ENCODE measurements at regions not wholly inside any gene's neighbourhood (a gene's known extent, or its start where the extent isn't known, plus 50 kb on each side); places are given as distances from the start of the nearest gene placed in this dataset.

GRCh38 chr1:209326076-209326475, 257.4 kb upstream of the CAMK1G start:
- no peak overlapping the region for H2AK5ac ChIP-seq (ENCODE audit: low read length)
- WGBS (ENCODE audit: extremely low coverage, insufficient coverage, low lambda C conversion rate) = no CpG with 5 or more reads among the region's 2 CpGs
- H3K23ac ChIP-seq (ENCODE audit: low read length) = no peak overlapping the region
- H2BK120ac ChIP-seq (ENCODE audit: low read depth, low read length) = no peak overlapping the region
- H4K8ac ChIP-seq (ENCODE audit: low read depth, low read length) = no peak overlapping the region
- H4K5ac ChIP-seq (ENCODE audit: low read length) = no peak overlapping the region
- no peak overlapping the region for H3K4me2 ChIP-seq (ENCODE audit: low read length)
- no peaks in the 10 kb centered on the region for H3K4me1 ChIP-seq (ENCODE audit: control insufficient read depth, low read depth, low read length)
- DNase-seq = no peak
- no peak overlapping the region for H2BK15ac ChIP-seq (replicated peaks; ENCODE audit: low read depth)
- H3K79me1 ChIP-seq (ENCODE audit: low read length) = no peaks in the 10 kb centered on the region
- no peak overlapping the region for H3K4ac ChIP-seq (ENCODE audit: low read depth, low read length)
- H3K9ac ChIP-seq (ENCODE audit: low read length) = no peak overlapping the region
- no peaks in the 10 kb centered on the region for H3K36me3 ChIP-seq (ENCODE audit: control insufficient read depth, insufficient read depth, low read length)
- no peak overlapping the region for H2BK5ac ChIP-seq (ENCODE audit: low read length)
- no peak overlapping the region for H3K4me3 ChIP-seq (ENCODE audit: low read length)
- no peak overlapping the region for H3K27ac ChIP-seq (ENCODE audit: low read depth, low read length)
- no peaks in the 10 kb centered on the region for H3K27me3 ChIP-seq (ENCODE audit: insufficient read depth, low read length, poor library complexity)
- H3K18ac ChIP-seq (ENCODE audit: low read length) = no peak overlapping the region
- no peaks in the 10 kb centered on the region for H3K79me2 ChIP-seq (ENCODE audit: control insufficient read depth, insufficient read depth, low read length)
- H3K56ac ChIP-seq (ENCODE audit: low read length) = no peak overlapping the region

DNA sequence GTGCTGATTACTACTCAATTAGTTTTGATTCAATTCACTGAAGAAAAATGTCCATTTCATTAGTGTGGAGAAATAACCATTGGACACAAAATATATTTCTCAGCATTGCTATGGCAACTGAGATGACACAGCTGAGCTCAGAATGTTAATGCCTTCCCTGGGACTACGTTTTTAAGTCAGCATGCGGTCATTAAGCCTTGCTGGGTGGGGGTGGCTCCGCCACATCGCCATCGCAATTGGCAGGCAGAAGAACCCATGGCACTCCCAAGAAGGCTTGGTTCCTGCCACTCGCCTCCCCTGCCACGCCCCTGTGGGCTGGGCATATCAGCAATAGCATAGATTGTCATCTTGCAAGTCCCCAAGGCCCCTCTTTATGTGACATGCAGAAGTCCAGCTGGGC, 256.7 kb upstream of the CAMK1G start:
- H3K4me1 ChIP-seq (ENCODE audit: control insufficient read depth, low read depth, low read length) = no peaks in the 10 kb centered on the region
- no peaks in the 10 kb centered on the region for H3K36me3 ChIP-seq (ENCODE audit: control insufficient read depth, insufficient read depth, low read length)
- H2BK5ac ChIP-seq (ENCODE audit: low read length) = no peak overlapping the region
- no peak overlapping the region for H4K5ac ChIP-seq (ENCODE audit: low read length)
- no peak overlapping the region for H3K27ac ChIP-seq (ENCODE audit: low read depth, low read length)
- no peak overlapping the region for H3K18ac ChIP-seq (ENCODE audit: low read length)
- no peak overlapping the region for H3K23ac ChIP-seq (ENCODE audit: low read length)
- H4K8ac ChIP-seq (ENCODE audit: low read depth, low read length) = no peak overlapping the region
- H3K79me2 ChIP-seq (ENCODE audit: control insufficient read depth, insufficient read depth, low read length) = no peaks in the 10 kb centered on the region
- H3K27me3 ChIP-seq (ENCODE audit: insufficient read depth, low read length, poor library complexity) = no peaks in the 10 kb centered on the region
- H3K79me1 ChIP-seq (ENCODE audit: low read length) = no peaks in the 10 kb centered on the region
- no peak overlapping the region for H3K56ac ChIP-seq (ENCODE audit: low read length)
- H3K4me3 ChIP-seq (ENCODE audit: low read length) = no peak overlapping the region
- H2BK120ac ChIP-seq (ENCODE audit: low read depth, low read length) = no peak overlapping the region
- no peak overlapping the region for H3K4me2 ChIP-seq (ENCODE audit: low read length)
- no CpG with 5 or more reads among the region's 7 CpGs for WGBS (ENCODE audit: extremely low coverage, insufficient coverage, low lambda C conversion rate)
- H3K9ac ChIP-seq (ENCODE audit: low read length) = no peak overlapping the region
- no peak overlapping the region for H3K4ac ChIP-seq (ENCODE audit: low read depth, low read length)
- DNase-seq = peak; percentile 19
- H2AK5ac ChIP-seq (ENCODE audit: low read length) = no peak overlapping the region
- H2BK15ac ChIP-seq (replicated peaks; ENCODE audit: low read depth) = no peak overlapping the region

DNA sequence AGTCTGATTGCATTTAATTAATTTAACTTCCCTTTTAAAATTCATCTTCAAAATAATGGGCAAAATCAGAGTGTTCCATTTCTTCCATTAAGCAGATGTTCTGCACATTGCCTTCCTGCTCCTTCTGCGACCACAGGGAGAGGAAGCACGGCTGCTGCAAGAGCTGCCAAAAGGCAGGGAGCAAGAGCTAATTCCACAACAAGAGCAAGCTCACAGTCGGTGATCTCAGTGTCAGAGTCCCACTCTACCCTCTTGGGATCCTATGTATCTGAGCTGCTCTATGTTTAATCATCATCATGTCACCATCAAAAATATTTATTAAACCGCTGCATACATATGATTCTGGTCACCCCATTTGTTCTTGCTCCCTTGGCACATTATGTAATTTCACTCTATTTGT, 255.3 kb upstream of the CAMK1G start:
- H3K27ac ChIP-seq (ENCODE audit: low read depth, low read length) = no peak overlapping the region
- no peaks in the 10 kb centered on the region for H3K79me1 ChIP-seq (ENCODE audit: low read length)
- no peak overlapping the region for H4K5ac ChIP-seq (ENCODE audit: low read length)
- H2BK5ac ChIP-seq (ENCODE audit: low read length) = no peak overlapping the region
- no peak overlapping the region for H2AK5ac ChIP-seq (ENCODE audit: low read length)
- H3K23ac ChIP-seq (ENCODE audit: low read length) = no peak overlapping the region
- H3K9ac ChIP-seq (ENCODE audit: low read length) = no peak overlapping the region
- no peak overlapping the region for H3K18ac ChIP-seq (ENCODE audit: low read length)
- no peak overlapping the region for H3K4ac ChIP-seq (ENCODE audit: low read depth, low read length)
- H3K36me3 ChIP-seq (ENCODE audit: control insufficient read depth, insufficient read depth, low read length) = no peaks in the 10 kb centered on the region
- H2BK15ac ChIP-seq (replicated peaks; ENCODE audit: low read depth) = no peak overlapping the region
- H3K79me2 ChIP-seq (ENCODE audit: control insufficient read depth, insufficient read depth, low read length) = no peaks in the 10 kb centered on the region
- no peak overlapping the region for H4K8ac ChIP-seq (ENCODE audit: low read depth, low read length)
- H3K56ac ChIP-seq (ENCODE audit: low read length) = peak overlapping the region; percentile 37
- no peak for DNase-seq
- WGBS (ENCODE audit: extremely low coverage, insufficient coverage, low lambda C conversion rate) = no CpG with 5 or more reads among the region's 4 CpGs
- no peak overlapping the region for H3K4me3 ChIP-seq (ENCODE audit: low read length)
- H2BK120ac ChIP-seq (ENCODE audit: low read depth, low read length) = no peak overlapping the region
- H3K4me1 ChIP-seq (ENCODE audit: control insufficient read depth, low read depth, low read length) = no peaks in the 10 kb centered on the region
- no peaks in the 10 kb centered on the region for H3K27me3 ChIP-seq (ENCODE audit: insufficient read depth, low read length, poor library complexity)
- no peak overlapping the region for H3K4me2 ChIP-seq (ENCODE audit: low read length)

DNA sequence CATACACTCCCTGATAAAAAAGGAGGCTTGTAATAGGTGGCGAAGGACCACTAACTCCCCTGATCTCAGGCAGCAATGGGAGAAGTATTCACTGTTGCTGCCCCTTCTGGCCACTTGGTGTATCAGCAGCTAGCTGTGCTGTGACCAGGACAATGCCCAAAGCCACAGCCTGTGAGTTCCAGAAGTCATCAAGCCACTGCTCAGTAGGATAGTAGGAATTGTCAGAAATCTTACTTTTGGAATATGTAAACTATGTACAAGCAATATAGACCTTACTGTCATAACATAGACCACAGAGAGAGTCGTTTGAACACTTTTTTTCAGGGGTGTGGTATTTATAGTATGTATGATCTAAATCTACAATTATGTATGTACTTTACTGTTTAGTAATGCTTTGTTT, 248.3 kb upstream of the CAMK1G start:
- Histone ChIP-seq H3K9ac (ENCODE audit: low read length) (no peak overlapping the region), H2AK5ac (ENCODE audit: low read length) (no peak overlapping the region), H3K27ac (ENCODE audit: low read depth, low read length) (no peak overlapping the region), H3K4ac (ENCODE audit: low read depth, low read length) (no peak overlapping the region), H4K8ac (ENCODE audit: low read depth, low read length) (no peak overlapping the region), H3K18ac (ENCODE audit: low read length) (no peak overlapping the region), H3K23ac (ENCODE audit: low read length) (no peak overlapping the region), H3K4me1 (ENCODE audit: control insufficient read depth, low read depth, low read length) (no peaks in the 10 kb centered on the region), H3K36me3 (ENCODE audit: control insufficient read depth, insufficient read depth, low read length) (no peaks in the 10 kb centered on the region), H4K5ac (ENCODE audit: low read length) (no peak overlapping the region), H2BK120ac (ENCODE audit: low read depth, low read length) (no peak overlapping the region), H2BK15ac (replicated peaks; ENCODE audit: low read depth) (no peak overlapping the region), H3K4me3 (ENCODE audit: low read length) (no peak overlapping the region), H2BK5ac (ENCODE audit: low read length) (no peak overlapping the region), H3K4me2 (ENCODE audit: low read length) (no peak overlapping the region), H3K27me3 (ENCODE audit: insufficient read depth, low read length, poor library complexity) (no peaks in the 10 kb centered on the region), H3K79me2 (ENCODE audit: control insufficient read depth, insufficient read depth, low read length) (no peaks in the 10 kb centered on the region), H3K56ac (ENCODE audit: low read length) (no peak overlapping the region), H3K79me1 (ENCODE audit: low read length) (no peaks in the 10 kb centered on the region)
- no CpG with 5 or more reads among the region's 2 CpGs for WGBS (ENCODE audit: extremely low coverage, insufficient coverage, low lambda C conversion rate)
- DNase-seq = peak; percentile 84

GRCh38 chr1:209341146-209341545, 242.4 kb upstream of the CAMK1G start:
- no peak overlapping the region for H3K4me2 ChIP-seq (ENCODE audit: low read length)
- H3K4me3 ChIP-seq (ENCODE audit: low read length) = no peak overlapping the region
- no peaks in the 10 kb centered on the region for H3K79me1 ChIP-seq (ENCODE audit: low read length)
- no peak overlapping the region for H2BK120ac ChIP-seq (ENCODE audit: low read depth, low read length)
- WGBS (ENCODE audit: extremely low coverage, insufficient coverage, low lambda C conversion rate) = no CpG with 5 or more reads among the region's 4 CpGs
- H2BK15ac ChIP-seq (replicated peaks; ENCODE audit: low read depth) = peak overlapping the region; percentile 29
- H3K27me3 ChIP-seq (ENCODE audit: insufficient read depth, low read length, poor library complexity) = no peaks in the 10 kb centered on the region
- H3K27ac ChIP-seq (ENCODE audit: low read depth, low read length) = no peak overlapping the region
- H4K5ac ChIP-seq (ENCODE audit: low read length) = no peak overlapping the region
- peak overlapping the region; percentile 83 for H3K18ac ChIP-seq (ENCODE audit: low read length)
- H3K56ac ChIP-seq (ENCODE audit: low read length) = peak overlapping the region; percentile 51
- H3K36me3 ChIP-seq (ENCODE audit: control insufficient read depth, insufficient read depth, low read length) = no peaks in the 10 kb centered on the region
- H3K23ac ChIP-seq (ENCODE audit: low read length) = no peak overlapping the region
- H3K4me1 ChIP-seq (ENCODE audit: control insufficient read depth, low read depth, low read length) = peaks cover 11% of the 10 kb centered on the region
- H4K8ac ChIP-seq (ENCODE audit: low read depth, low read length) = no peak overlapping the region
- H3K9ac ChIP-seq (ENCODE audit: low read length) = no peak overlapping the region
- no peak overlapping the region for H2AK5ac ChIP-seq (ENCODE audit: low read length)
- H2BK5ac ChIP-seq (ENCODE audit: low read length) = peak overlapping the region; percentile 21
- H3K4ac ChIP-seq (ENCODE audit: low read depth, low read length) = no peak overlapping the region
- DNase-seq = peak; percentile 7
- no peaks in the 10 kb centered on the region for H3K79me2 ChIP-seq (ENCODE audit: control insufficient read depth, insufficient read depth, low read length)

DNA sequence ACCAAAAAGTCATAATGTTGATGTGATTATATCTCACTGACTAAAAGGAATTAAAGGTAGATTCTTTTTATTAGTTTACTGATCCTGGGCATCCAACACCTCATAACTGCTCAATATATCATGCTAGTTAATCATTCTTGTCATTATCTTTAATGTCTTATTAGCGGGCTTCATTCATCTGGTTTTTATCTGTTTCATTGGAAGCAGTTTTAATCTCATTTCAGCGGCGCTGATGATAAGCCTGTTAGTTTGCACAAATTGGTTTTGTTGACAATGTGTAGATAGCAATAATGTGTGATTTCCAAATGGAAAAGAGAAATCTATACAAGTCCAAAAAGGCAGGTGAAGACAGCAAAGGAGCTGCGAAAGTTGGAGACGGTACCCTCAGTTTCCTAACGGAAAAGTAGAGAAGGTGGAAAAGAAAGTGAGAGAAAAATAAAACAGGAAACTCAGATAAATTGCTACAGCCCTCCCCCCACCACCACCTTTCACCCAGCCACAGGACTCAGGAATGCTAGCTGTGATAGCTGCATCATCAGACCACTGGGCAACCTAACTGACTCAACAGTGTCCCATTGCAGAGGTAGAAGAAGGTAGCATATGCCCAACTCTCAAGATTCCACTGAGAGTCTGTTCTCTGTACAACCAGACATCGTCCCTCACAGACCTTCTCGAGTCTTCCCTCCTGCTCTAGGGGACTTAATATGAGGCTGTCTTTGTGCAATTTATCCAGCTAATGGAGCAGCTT, 241.7 kb upstream of the CAMK1G start:
- Histone ChIP-seq H3K4ac (ENCODE audit: low read depth, low read length) (no peak overlapping the region), H2BK15ac (replicated peaks; ENCODE audit: low read depth) (no peak overlapping the region), H3K18ac (ENCODE audit: low read length) (peak overlapping the region; percentile 10), H3K23ac (ENCODE audit: low read length) (no peak overlapping the region), H3K27me3 (ENCODE audit: insufficient read depth, low read length, poor library complexity) (no peaks in the 10 kb centered on the region), H3K9ac (ENCODE audit: low read length) (no peak overlapping the region), H4K5ac (ENCODE audit: low read length) (no peak overlapping the region), H4K8ac (ENCODE audit: low read depth, low read length) (no peak overlapping the region), H3K27ac (ENCODE audit: low read depth, low read length) (no peak overlapping the region), H3K4me2 (ENCODE audit: low read length) (no peak overlapping the region), H3K4me1 (ENCODE audit: control insufficient read depth, low read depth, low read length) (peaks cover 11% of the 10 kb centered on the region), H3K79me1 (ENCODE audit: low read length) (no peaks in the 10 kb centered on the region), H3K36me3 (ENCODE audit: control insufficient read depth, insufficient read depth, low read length) (no peaks in the 10 kb centered on the region), H3K4me3 (ENCODE audit: low read length) (no peak overlapping the region), H3K79me2 (ENCODE audit: control insufficient read depth, insufficient read depth, low read length) (no peaks in the 10 kb centered on the region), H3K56ac (ENCODE audit: low read length) (peak overlapping the region; percentile 26), H2BK120ac (ENCODE audit: low read depth, low read length) (no peak overlapping the region), H2AK5ac (ENCODE audit: low read length) (no peak overlapping the region), H2BK5ac (ENCODE audit: low read length) (peak overlapping the region; percentile 66)
- DNase-seq = peak; percentile 64
- WGBS (ENCODE audit: extremely low coverage, insufficient coverage, low lambda C conversion rate) = no CpG with 5 or more reads among the region's 8 CpGs
